ENCODE measurements at regions not wholly inside any gene's neighbourhood (a gene's known extent, or its start where the extent isn't known, plus 50 kb on each side); places are given as distances from the start of the nearest gene placed in this dataset.

GRCh38 chr1:191452586-191452985 is 705.7 kb upstream of the RGS18 start:
- no peak for TF ChIP-seq CTCF (IDR thresholded peaks at IDR 0.05)
- TF ChIP-seq POLR2A (IDR thresholded peaks at IDR 0.05), result no peak
- TF ChIP-seq EP300 (IDR thresholded peaks at IDR 0.05), result no peak
- TF ChIP-seq POLR2AphosphoS5 (IDR thresholded peaks at IDR 0.05), result no peak

All from upper lobe of left lung (tissue), 4 donors.